ENCODE measurements at regions not wholly inside any gene's neighbourhood (a gene's known extent, or its start where the extent isn't known, plus 50 kb on each side); places are given as distances from the start of the nearest gene placed in this dataset.

- TF ChIP-seq CTCF (IDR thresholded peaks at IDR 0.05; ENCODE audit: poor library complexity) = no peak
- no peak for TF ChIP-seq EZH2 (IDR thresholded peaks at IDR 0.05; ENCODE audit: borderline replicate concordance)
Observed at GRCh38 chr13:81874681-81875661, 1534.0 kb upstream of the SPRY2 start.

Measured in hepatocyte (in vitro differentiated cells).